ENCODE measurements at regions not wholly inside any gene's neighbourhood (a gene's known extent, or its start where the extent isn't known, plus 50 kb on each side); places are given as distances from the start of the nearest gene placed in this dataset.

GRCh38 chr7:24496036-24496435 lies 77.2 kb upstream of the PALS2 start:
- H3K9me3 ChIP-seq (ENCODE audit: low read length): no peaks in the 10 kb centered on the region
- H3K27ac ChIP-seq (ENCODE audit: low read length): no peak overlapping the region
- no peaks in the 10 kb centered on the region for H3K36me3 ChIP-seq (ENCODE audit: low read depth, low read length)
- no TSS peak for BruUV-seq (replicated peaks)
- no peak for DNase-seq
- H3K9me2 ChIP-seq (replicated peaks; ENCODE audit: low read length): no peaks in the 10 kb centered on the region
- intact Hi-C loops (cut with micrococcal nuclease): no loop called here
- H3K4me1 ChIP-seq (ENCODE audit: insufficient read depth, low read length): no peaks in the 10 kb centered on the region
- ChIA-PET CTCF (no interaction called here), POLR2A (ENCODE audit: unreplicated experiment) (no interaction called here)
- peaks cover 73% of the 10 kb centered on the region for H3K27me3 ChIP-seq (ENCODE audit: low read length)
- H3F3A ChIP-seq (ENCODE audit: low read length, unreplicated experiment): no peaks in the 10 kb centered on the region
- no peak overlapping the region for H3K9ac ChIP-seq (ENCODE audit: low read length)
- H3K79me2 ChIP-seq (ENCODE audit: low read length): no peaks in the 10 kb centered on the region
- no peak overlapping the region for H3K4me2 ChIP-seq (ENCODE audit: low read length)
- no peak overlapping the region for H3K4me3 ChIP-seq (ENCODE audit: low read length)
- no peak for ATAC-seq
- H2AFZ ChIP-seq (ENCODE audit: low read length): no peak overlapping the region
- no peaks in the 10 kb centered on the region for H4K20me1 ChIP-seq (ENCODE audit: low read length)
- TF ChIP-seq EZH2phosphoT487 (IDR thresholded peaks at IDR 0.05; ENCODE audit: borderline replicate concordance, low read length): no peak
- TF ChIP-seq EZH2 (IDR thresholded peaks at IDR 0.05; ENCODE audit: low read length, unreplicated experiment): no peak
- no peak for TF ChIP-seq CTCF (conservative IDR thresholded peaks at IDR 0.05; ENCODE audit: low read depth, low read length)

- intact Hi-C loops (cut with micrococcal nuclease): no loop called here
- no peak for ATAC-seq
- TF ChIP-seq EZH2 (IDR thresholded peaks at IDR 0.05; ENCODE audit: low read length, unreplicated experiment): no peak
- no peak for TF ChIP-seq CTCF (conservative IDR thresholded peaks at IDR 0.05; ENCODE audit: low read depth, low read length)
- TF ChIP-seq EZH2phosphoT487 (IDR thresholded peaks at IDR 0.05; ENCODE audit: borderline replicate concordance, low read length): no peak
- Histone ChIP-seq H3K4me1 (ENCODE audit: insufficient read depth, low read length) (no peaks in the 10 kb centered on the region), H3K9ac (ENCODE audit: low read length) (no peak overlapping the region), H2AFZ (ENCODE audit: low read length) (no peak overlapping the region), H3F3A (ENCODE audit: low read length, unreplicated experiment) (no peaks in the 10 kb centered on the region), H3K9me3 (ENCODE audit: low read length) (no peaks in the 10 kb centered on the region), H3K27ac (ENCODE audit: low read length) (no peak overlapping the region), H4K20me1 (ENCODE audit: low read length) (no peaks in the 10 kb centered on the region), H3K36me3 (ENCODE audit: low read depth, low read length) (no peaks in the 10 kb centered on the region), H3K27me3 (ENCODE audit: low read length) (peaks cover 61% of the 10 kb centered on the region), H3K4me2 (ENCODE audit: low read length) (no peak overlapping the region), H3K9me2 (replicated peaks; ENCODE audit: low read length) (no peaks in the 10 kb centered on the region), H3K79me2 (ENCODE audit: low read length) (no peaks in the 10 kb centered on the region), H3K4me3 (ENCODE audit: low read length) (no peak overlapping the region)
- ChIA-PET POLR2A (ENCODE audit: unreplicated experiment) (no interaction called here), CTCF (no interaction called here)
- no TSS peak for BruUV-seq (replicated peaks)
- DNase-seq: no peak
These were observed 74.8 kb upstream of the PALS2 start for GRCh38 chr7:24498439-24498838.

GRCh38 chr7:24499871-24500270 lies 73.4 kb upstream of the PALS2 start:
- Histone ChIP-seq H3K9me3 (ENCODE audit: low read length) (no peaks in the 10 kb centered on the region), H3K4me1 (ENCODE audit: insufficient read depth, low read length) (no peaks in the 10 kb centered on the region), H3K9me2 (replicated peaks; ENCODE audit: low read length) (no peaks in the 10 kb centered on the region), H3K4me2 (ENCODE audit: low read length) (no peak overlapping the region), H3K9ac (ENCODE audit: low read length) (no peak overlapping the region), H3F3A (ENCODE audit: low read length, unreplicated experiment) (no peaks in the 10 kb centered on the region), H3K27ac (ENCODE audit: low read length) (no peak overlapping the region), H4K20me1 (ENCODE audit: low read length) (no peaks in the 10 kb centered on the region), H3K36me3 (ENCODE audit: low read depth, low read length) (no peaks in the 10 kb centered on the region), H3K4me3 (ENCODE audit: low read length) (no peak overlapping the region), H3K27me3 (ENCODE audit: low read length) (peaks cover 64% of the 10 kb centered on the region), H2AFZ (ENCODE audit: low read length) (no peak overlapping the region), H3K79me2 (ENCODE audit: low read length) (no peaks in the 10 kb centered on the region)
- ATAC-seq (no peak), DNase-seq (no peak)
- TF ChIP-seq CTCF (conservative IDR thresholded peaks at IDR 0.05; ENCODE audit: low read depth, low read length): no peak
- no peak for TF ChIP-seq EZH2phosphoT487 (IDR thresholded peaks at IDR 0.05; ENCODE audit: borderline replicate concordance, low read length)
- no peak for TF ChIP-seq EZH2 (IDR thresholded peaks at IDR 0.05; ENCODE audit: low read length, unreplicated experiment)
- ChIA-PET CTCF (interaction anchor here (0.7 kb wide), 1 partner anchor 676 kb away, joined by 3 read pairs; no protein-coding TSS in a partner anchor), POLR2A (ENCODE audit: unreplicated experiment) (no interaction called here)
- intact Hi-C loops (cut with micrococcal nuclease): no loop called here
- BruUV-seq (replicated peaks): no TSS peak

All from PC-3 (cell line).